GM19467 (cell line): ENCODE measurements at regions not wholly inside any gene's neighbourhood (a gene's known extent, or its start where the extent isn't known, plus 50 kb on each side); places are given as distances from the start of the nearest gene placed in this dataset.

Experiments
- ATAC-seq: cut with Tn5 transposase; IDR thresholded peaks from one replicate; pipeline ENCODE4 v1.9.1; 2021; ENCODE audit warnings: mild to moderate bottlenecking, moderate library complexity; ENCODE audit not compliant: unreplicated experiment

DNA sequence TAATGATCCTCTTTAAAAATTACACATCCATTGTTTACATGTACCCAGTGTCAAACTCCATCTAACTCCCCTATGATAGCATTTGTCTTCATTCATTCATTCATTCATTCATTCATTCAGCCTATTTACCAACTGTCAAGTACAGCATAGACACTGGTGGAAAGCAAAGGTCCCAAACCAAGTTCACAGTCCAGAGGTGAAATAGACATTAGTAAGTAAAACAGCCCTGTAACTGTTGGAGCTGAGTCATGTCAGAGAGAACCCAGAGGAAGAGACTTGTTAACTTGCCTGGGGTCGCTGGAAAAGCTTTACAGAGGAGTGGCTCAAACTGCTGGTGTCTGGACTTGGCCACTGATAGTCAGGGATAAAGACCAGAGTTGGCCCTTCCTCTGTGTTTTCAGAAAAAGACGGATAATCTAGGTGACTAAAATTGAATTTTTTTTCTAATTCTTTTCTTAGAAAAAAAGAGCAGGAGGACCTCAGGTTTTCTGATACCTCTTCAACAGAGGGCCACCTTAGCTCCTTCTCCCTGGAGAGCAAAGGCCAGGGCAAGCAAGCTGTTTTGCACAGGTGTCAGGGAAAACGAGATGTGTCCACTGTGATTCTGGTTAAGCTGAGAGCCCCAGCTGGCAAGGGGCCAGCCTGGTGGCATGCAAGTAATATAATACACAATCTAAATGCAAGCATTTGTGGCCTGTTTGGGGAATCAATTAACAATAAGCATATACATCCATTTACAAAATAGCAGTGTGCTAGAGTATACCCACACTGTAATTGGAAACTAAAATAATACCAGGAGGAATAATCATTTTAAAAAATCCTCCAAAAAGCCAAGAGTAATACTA is 96.7 kb upstream of the SLC14A2 start:
- ATAC-seq: no peak

DNA sequence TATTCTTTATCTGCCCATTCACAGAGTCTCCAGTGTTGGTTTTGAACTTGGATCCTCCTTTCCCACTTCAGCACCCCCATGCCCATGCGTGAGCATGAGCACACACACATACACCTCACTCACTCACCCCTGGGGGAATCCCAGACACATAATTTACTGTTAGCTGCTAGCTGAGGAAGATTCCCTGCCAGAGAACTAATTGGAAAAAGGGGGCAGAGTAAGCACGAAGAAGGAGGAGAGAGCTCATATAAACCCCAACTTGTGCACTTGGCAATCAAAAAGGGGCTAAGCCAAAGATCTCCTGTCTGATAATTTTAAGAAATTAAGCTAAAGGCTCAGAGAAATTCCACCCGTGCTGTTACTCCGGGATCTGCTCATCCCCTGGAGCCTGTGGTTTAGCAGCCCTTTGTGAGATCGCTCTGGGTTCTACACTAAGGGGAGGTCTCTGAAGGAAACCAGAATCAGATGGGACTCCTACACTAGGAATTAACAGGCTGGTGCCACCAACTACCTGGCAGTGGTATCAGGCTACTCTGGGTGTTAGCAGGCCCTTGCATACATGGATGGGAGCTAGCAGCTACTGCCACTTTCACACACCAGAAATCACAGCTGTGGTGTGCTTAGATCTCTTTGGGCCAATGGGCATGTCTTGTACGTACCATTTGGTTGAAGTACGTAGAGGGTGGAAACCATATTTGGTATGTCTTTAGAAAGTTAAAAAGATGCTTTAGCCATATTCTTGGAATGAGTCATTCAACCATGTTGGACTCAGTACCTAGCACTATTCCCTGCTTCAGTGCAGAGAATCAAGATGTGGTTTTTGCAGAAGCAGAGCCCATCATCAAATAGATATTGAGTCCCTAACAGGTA is 95.6 kb upstream of the SLC14A2 start:
- ATAC-seq: no peak

GRCh38 chr18:45521136-45521535 is 94.1 kb upstream of the SLC14A2 start:
- no peak for ATAC-seq

GRCh38 chr18:45521777-45522176 is 93.5 kb upstream of the SLC14A2 start:
- no peak for ATAC-seq

DNA sequence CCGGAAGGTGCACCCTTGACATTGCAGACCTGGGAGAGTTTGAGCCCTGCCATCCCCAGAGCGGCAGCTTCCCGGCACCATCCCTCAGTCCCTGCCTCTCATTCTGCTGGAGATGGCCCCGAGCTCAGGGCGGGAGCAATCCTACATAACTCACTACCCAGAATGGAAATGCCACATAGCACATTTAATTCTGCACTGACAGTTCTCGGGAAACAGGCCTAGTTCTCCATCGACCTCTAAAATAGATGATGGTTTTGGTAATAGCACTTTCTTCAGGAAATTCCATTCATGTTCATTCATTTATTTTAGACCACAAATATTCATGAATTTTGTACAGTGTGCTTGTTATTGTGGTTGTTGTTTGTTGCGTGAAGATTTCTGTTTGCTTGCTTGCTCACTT is 92.9 kb upstream of the SLC14A2 start:
- ATAC-seq: no peak

GRCh38 chr18:45525301-45525700 is 90.0 kb upstream of the SLC14A2 start:
- ATAC-seq: no peak

- no peak for ATAC-seq
These were observed 89.0 kb upstream of the SLC14A2 start for GRCh38 chr18:45526114-45526841.

- ATAC-seq: no peak
These were observed 87.4 kb upstream of the SLC14A2 start for GRCh38 chr18:45527891-45528290.

- ATAC-seq: no peak
These were observed 86.5 kb upstream of the SLC14A2 start for GRCh38 chr18:45528712-45529336.

DNA sequence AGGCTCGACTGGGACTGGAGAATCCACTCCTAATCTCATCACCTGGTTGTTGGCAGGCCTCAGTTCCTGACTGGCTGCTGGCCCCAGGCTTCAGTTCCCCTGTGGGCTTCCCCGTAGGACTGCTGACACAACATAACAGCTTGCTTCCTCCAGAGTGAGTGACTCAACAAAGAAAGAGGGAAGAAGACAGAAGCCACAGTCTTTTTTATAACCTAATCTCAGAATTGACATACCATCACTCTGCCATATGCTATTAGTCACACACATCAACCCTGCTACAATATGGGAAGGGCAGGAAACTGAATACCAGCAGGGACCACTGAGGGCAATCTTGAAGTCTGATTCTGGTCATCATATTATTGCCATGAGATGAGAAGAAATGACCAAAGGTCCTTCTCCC is 76.8 kb upstream of the SLC14A2 start:
- no peak for ATAC-seq

- no peak for ATAC-seq
These were observed 75.8 kb upstream of the SLC14A2 start for GRCh38 chr18:45539491-45539891.

DNA sequence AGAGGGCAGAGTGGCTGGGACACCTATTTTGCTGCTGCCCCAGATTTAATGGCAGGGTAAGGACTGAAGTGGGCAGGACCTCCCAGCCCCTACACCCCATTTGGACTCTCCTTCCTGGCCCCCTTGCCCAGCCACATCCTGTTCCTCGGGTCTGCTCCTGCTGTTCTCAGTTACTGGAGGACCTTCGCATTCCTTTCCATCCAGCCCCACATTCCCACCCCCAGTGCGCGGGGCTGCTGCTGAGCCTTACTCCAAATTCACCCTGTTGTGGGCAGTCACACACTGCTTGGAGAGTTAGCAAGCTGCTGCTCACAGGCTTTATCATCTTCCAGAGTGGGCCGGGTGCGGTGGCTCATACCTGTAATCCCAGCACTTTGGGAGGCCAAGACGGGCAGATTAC is 75.2 kb upstream of the SLC14A2 start:
- ATAC-seq: no peak

DNA sequence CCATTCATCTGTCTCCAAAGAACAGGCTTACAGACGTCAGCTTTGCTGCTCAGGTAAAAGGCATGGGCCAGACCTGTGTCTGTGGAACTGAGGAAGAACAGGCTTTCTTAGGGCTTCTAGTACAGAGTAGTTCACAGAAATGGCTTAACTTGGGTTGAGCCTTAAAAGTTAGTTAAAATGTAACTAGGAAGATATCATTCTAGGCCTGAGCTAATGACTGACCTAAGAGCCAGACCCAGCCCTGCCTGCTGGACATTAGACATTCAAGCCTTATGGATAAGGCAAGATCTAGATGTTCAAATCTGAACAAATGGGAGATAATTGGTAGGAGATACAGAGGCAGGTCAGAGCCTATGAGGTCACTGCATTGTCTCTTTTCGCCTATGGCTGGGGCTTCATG is 73.9 kb upstream of the SLC14A2 start:
- no peak for ATAC-seq

- no peak for ATAC-seq
These were observed 73.2 kb upstream of the SLC14A2 start for GRCh38 chr18:45542043-45542442.

GRCh38 chr18:45547910-45548309 is 67.4 kb upstream of the SLC14A2 start:
- ATAC-seq: no peak

- no peak for ATAC-seq
These were observed 66.7 kb upstream of the SLC14A2 start for GRCh38 chr18:45548614-45549013.

- no peak for ATAC-seq
These were observed 66.0 kb upstream of the SLC14A2 start for GRCh38 chr18:45549290-45549689.

GRCh38 chr18:45551142-45551815 is 64.0 kb upstream of the SLC14A2 start:
- no peak for ATAC-seq

DNA sequence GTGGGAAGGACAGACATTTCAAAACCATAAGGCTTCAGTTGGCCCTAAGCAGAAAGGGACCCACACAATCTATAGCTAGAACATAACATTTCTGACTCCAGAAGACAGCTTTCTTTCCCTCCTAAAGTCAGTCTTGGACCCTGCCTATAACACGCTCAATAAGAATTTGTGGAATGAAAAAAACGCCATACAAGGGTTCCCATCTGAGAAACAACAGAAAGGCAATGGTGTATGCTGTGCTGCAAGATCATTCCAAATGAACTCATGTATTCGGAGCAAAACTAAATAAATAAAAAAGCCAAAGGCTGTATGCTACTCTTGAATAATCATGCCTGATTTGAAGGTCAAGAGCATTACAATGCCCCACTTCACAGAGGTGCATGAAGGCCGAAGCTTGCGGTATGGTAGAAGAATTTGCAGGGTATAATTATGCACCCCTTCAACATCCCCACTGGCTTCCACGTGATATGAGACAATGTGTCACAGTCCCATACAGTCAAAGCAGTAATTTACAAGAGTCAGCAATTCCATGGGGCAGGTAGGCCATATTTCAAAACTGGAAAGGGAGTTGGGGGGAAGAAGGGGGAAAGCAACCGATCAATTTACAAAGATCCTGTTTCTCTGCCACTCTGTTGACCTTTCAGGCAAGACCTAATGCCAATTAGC is 61.4 kb upstream of the SLC14A2 start:
- ATAC-seq: no peak

DNA sequence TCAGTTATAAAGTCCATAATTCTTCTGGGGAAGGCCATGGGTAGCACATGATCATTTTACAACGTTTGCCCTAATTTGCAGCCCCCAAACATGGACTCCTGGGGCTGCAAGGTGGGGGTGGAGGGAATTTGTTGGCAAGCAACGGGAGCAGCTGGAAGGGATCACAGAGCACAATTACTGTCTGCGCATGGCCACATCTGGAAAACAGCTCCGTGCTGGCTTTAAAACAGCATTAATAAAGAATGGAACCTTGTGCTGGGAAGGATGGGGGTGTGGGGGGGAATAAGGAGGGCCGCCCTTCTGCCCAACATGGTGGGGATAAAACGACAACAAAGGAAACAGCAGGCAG is 60.9 kb upstream of the SLC14A2 start:
- no peak for ATAC-seq
